ENCODE measurements at regions not wholly inside any gene's neighbourhood (a gene's known extent, or its start where the extent isn't known, plus 50 kb on each side); places are given as distances from the start of the nearest gene placed in this dataset.

DNA sequence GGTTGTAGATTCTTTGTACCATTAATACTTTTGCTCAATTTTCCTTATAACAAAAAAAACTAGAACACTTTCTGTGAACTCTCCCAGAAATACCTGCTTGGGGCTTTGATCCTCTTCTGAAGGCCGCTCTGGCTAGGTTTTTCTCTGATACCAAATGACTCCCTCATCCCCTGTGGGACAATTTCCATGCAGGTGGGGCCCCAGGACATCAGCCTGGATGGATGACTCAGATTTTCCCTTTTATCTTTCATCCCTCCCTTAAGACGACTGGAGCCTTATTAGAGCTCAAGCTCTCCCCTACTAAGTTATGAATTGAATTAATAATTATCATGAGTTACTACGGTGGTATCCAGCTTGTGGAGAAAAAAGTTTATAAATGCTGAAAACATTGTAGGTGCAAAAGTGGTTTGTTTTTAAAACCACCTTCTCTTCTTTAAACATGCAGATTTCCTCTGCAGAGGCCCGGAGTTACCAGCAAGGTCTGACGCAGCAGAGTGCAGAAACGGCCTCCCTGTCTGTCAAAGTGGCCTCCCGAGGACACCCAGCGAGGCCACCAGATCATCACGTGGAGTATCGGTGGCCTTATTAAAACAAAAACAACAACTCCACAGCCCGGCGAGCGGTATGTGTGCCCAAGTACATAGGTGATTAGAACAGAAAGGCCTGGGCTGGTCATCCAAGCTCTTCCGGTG lies 50.8 kb upstream of the IRX4 start:
- Histone ChIP-seq H3K36me3 (ENCODE audit: insufficient read depth, low read length) (no peaks in the 10 kb centered on the region), H3K9ac (ENCODE audit: low read length) (no peak overlapping the region), H3K4me3 (ENCODE audit: low read depth in 1 of 2, low read length in 2 of 2) (no peak overlapping the region), H3K9me3 (ENCODE audit: low read length) (peaks cover 7% of the 10 kb centered on the region), H3K4me1 (ENCODE audit: insufficient read depth, low read length) (peaks cover 4% of the 10 kb centered on the region), H3K27ac (ENCODE audit: low read depth, low read length) (no peak overlapping the region), H3K27me3 (ENCODE audit: control insufficient read depth in 1 of 2, insufficient read depth in 2 of 2, low read length in 2 of 2) (peaks cover 0 to 14% of the 10 kb centered on the region in 2 donors)
